HepG2 (cell line): ENCODE measurements at regions not wholly inside any gene's neighbourhood (a gene's known extent, or its start where the extent isn't known, plus 50 kb on each side); places are given as distances from the start of the nearest gene placed in this dataset.

Experiments used
- ATAC-seq: fragments of 200-7000 bp; cut with Tn5 transposase; 3 replicates; pipeline ENCODE4 v1.9.1; 2020; ENCODE audit warnings: mild to moderate bottlenecking, moderate library complexity
- BruUV-seq: library from RNA; stranded (reverse); fragments of 400-500 nt; replicated peaks from 2 replicates; lab custom pipeline; 2021; lab: Mats Ljungman, UMichigan
- CTCF ChIA-PET: fragments of 300-600 bp; formaldehyde crosslinking; extraction: SDS; loops from one replicate; lab custom pipeline; 2021; ENCODE audit warnings: low total read pairs, inconsistent platforms, low intra/inter-chr PET ratio; lab: Yijun Ruan, JAX
- POLR2A ChIA-PET: fragments of 350-600 bp; sonication (Branson Sonifier 250); formaldehyde crosslinking; loops from one replicate; lab custom pipeline; 2020; ENCODE audit warnings: antibody characterized with exemption, inconsistent platforms; lab: Yijun Ruan, JAX
- DNase-seq: peaks from one replicate; pipeline ENCODE4 v3.0.0-alpha.2; 2015; ENCODE audit warnings: low spot score
- FAIRE-seq: peaks from 3 replicates; lab custom pipeline; 2011; peaks lifted over from hg19 to GRCh38; lab: Jason Lieb, UNC
- H2AFZ ChIP-seq: one replicate; pipeline ENCODE4 v1.6.1; 2011; ENCODE audit warnings: low read length, inconsistent platforms
- H3K27ac ChIP-seq: fragments of 300-600 bp; 3 replicates; pipeline ENCODE4 v1.8.0; 2011; ENCODE audit warnings: mixed run types, mild to moderate bottlenecking, mixed read lengths, low read length, inconsistent platforms; ENCODE audit not compliant: insufficient read depth; ENCODE audit errors: extremely low read length
- H3K27me3 ChIP-seq, 2 experiments: fragments of 200-600 bp in 1 of 2; 2 replicates in 1 of 2; 3 replicates in 1 of 2; pipeline versions ENCODE4 v1.6.0 to v1.8.0; 2011; ENCODE audit warnings: low read length in 2 of 2, mild to moderate bottlenecking in 2 of 2, moderate library complexity in 2 of 2, inconsistent platforms in 1 of 2; ENCODE audit not compliant: insufficient read depth in 2 of 2, control insufficient read depth in 1 of 2
- H3K36me3 ChIP-seq, 2 experiments: fragments of 200-600 bp in 1 of 2; replicated peaks in 1 of 2; 2 replicates in 1 of 2; 3 replicates in 1 of 2; pipeline versions ENCODE4 v1.5.1 to v1.8.0; 2011; ENCODE audit warnings: low read length in 2 of 2, inconsistent platforms in 1 of 2; ENCODE audit not compliant: insufficient read depth in 2 of 2, control insufficient read depth in 1 of 2
- H3K4me1 ChIP-seq: 2 replicates; pipeline ENCODE4 v1.5.1; 2012; ENCODE audit warnings: low read length, inconsistent platforms; ENCODE audit not compliant: insufficient read depth
- H3K4me2 ChIP-seq: 2 replicates; pipeline ENCODE4 v1.6.0; 2011; ENCODE audit warnings: low read depth, low read length, inconsistent platforms
- H3K4me3 ChIP-seq, 3 experiments: fragments of 200-600 bp in 1 of 3; sonication (generic), shearing (Covaris generic) in 1 of 3; replicated peaks in 1 of 3; 2 replicates each; pipeline ENCODE4 v1.5.1; 2011 to 2016; ENCODE audit warnings: low read length in 3 of 3, inconsistent platforms in 2 of 3, low read depth in 2 of 3, mild to moderate bottlenecking in 2 of 3, control low read depth in 1 of 3, mixed read lengths in 1 of 3; ENCODE audit not compliant: insufficient read depth in 1 of 3
- H3K79me2 ChIP-seq: one replicate; pipeline ENCODE4 v1.6.1; 2011; ENCODE audit warnings: low read length, inconsistent platforms; ENCODE audit not compliant: insufficient read depth
- H3K9ac ChIP-seq: 2 replicates; pipeline ENCODE4 v1.6.0; 2011; ENCODE audit warnings: mild to moderate bottlenecking, low read depth, low read length, inconsistent platforms; ENCODE audit not compliant: insufficient read depth
- H3K9me3 ChIP-seq: 2 replicates; pipeline ENCODE4 v1.5.1; 2012; ENCODE audit warnings: mild to moderate bottlenecking, low read length
- H4K20me1 ChIP-seq: 2 replicates; pipeline ENCODE4 v1.6.0; 2011; ENCODE audit warnings: inconsistent platforms, mild to moderate bottlenecking, low read length, moderate library complexity; ENCODE audit not compliant: insufficient read depth
- FOXP4 ChIP-seq: sonication (generic); formaldehyde crosslinking; IDR thresholded peaks from 2 replicates; pipeline ENCODE4 v1.4.0; 2020; ENCODE audit warnings: missing genetic modification reagents
- GZF1 ChIP-seq: sonication (generic); formaldehyde crosslinking; IDR thresholded peaks from 2 replicates; pipeline ENCODE4 v1.5.1; 2020; ENCODE audit warnings: mild to moderate bottlenecking, missing genetic modification reagents
- MLXIP ChIP-seq: sonication (generic); formaldehyde crosslinking; IDR thresholded peaks from 2 replicates; pipeline ENCODE4 v1.9.0; 2021; ENCODE audit warnings: missing genetic modification reagents, borderline replicate concordance
- MNT ChIP-seq: fragments of 450-650 bp; IDR thresholded peaks from 2 replicates; pipeline ENCODE4 v1.6.1; 2016
- MTF2 ChIP-seq: sonication (generic); formaldehyde crosslinking; IDR thresholded peaks from 2 replicates; pipeline ENCODE4 v1.5.0; 2020; ENCODE audit warnings: missing genetic modification reagents, borderline replicate concordance
- PATZ1 ChIP-seq: sonication (generic); formaldehyde crosslinking; IDR thresholded peaks from 2 replicates; pipeline ENCODE4 v1.4.0; 2020; ENCODE audit warnings: missing genetic modification reagents
- PRDM15 ChIP-seq: sonication (generic); formaldehyde crosslinking; IDR thresholded peaks from 2 replicates; pipeline ENCODE4 v1.4.0; 2020; ENCODE audit warnings: missing genetic modification reagents
- RFX5 ChIP-seq: IDR thresholded peaks from 2 replicates; pipeline ENCODE4 v1.6.1; 2011; ENCODE audit warnings: low read depth, low read length, improper control_type of control experiment
- SMC3 ChIP-seq: IDR thresholded peaks from 2 replicates; pipeline ENCODE4 v1.6.1; 2011; ENCODE audit warnings: low read length, improper control_type of control experiment
- SP4 ChIP-seq: sonication (generic); formaldehyde crosslinking; IDR thresholded peaks from 2 replicates; pipeline ENCODE4 v1.8.1; 2023; ENCODE audit warnings: mild to moderate bottlenecking, missing genetic modification reagents
- TCF12 ChIP-seq, 2 experiments: fragments of 450-650 bp in 1 of 2; sonication (generic) in 1 of 2; formaldehyde crosslinking in 1 of 2; IDR thresholded peaks; 2 replicates each; pipeline versions ENCODE4 v1.6.1 to v1.8.0; 2017 to 2022; ENCODE audit warnings: antibody characterized with exemption in 1 of 2, mild to moderate bottlenecking in 1 of 2, missing genetic modification reagents in 1 of 2, moderate library complexity in 1 of 2
- TOE1 ChIP-seq: sonication (generic); formaldehyde crosslinking; IDR thresholded peaks from 2 replicates; pipeline ENCODE4 v1.4.0; 2020; ENCODE audit warnings: mild to moderate bottlenecking, missing genetic modification reagents
- ZBTB7B ChIP-seq: sonication (generic); formaldehyde crosslinking; IDR thresholded peaks from 2 replicates; pipeline ENCODE4 v1.4.0; 2020; ENCODE audit warnings: missing genetic modification reagents
- WGBS: methylation state at CpG from one replicate; pipeline ENCODE4 v1.1.6; 2017; ENCODE audit warnings: low lambda C conversion rate; 5-methylcytosine and 5-hydroxymethylcytosine counted together
- in situ Hi-C: cut with HindIII; loops from 2 replicates; pipeline ENCODE4 v1.10.0; 2017; ENCODE audit warnings: low pct_unique_long_range_greater_than_20kb; ENCODE audit not compliant: extremely low pct_ligation_motif_present
- intact Hi-C: fragments of 100-400 bp; cut with micrococcal nuclease; formaldehyde crosslinking; loops from one replicate; pipeline ENCODE4 v1.10.0; 2022; ENCODE audit not compliant: unreplicated experiment

- Histone ChIP-seq H3K9me3 (peaks cover 11% of the 10 kb centered on the region), H3K4me2 (no peak overlapping the region), H3K79me2 (no peaks in the 10 kb centered on the region), H4K20me1 (no peaks in the 10 kb centered on the region), H2AFZ (no peak overlapping the region), H3K4me3 (no peak overlapping the region), H3K4me1 (no peaks in the 10 kb centered on the region), H3K36me3 (no peaks in the 10 kb centered on the region), H3K9ac (no peak overlapping the region), H3K27ac (no peak overlapping the region), H3K27me3 (no peaks in the 10 kb centered on the region)
- ChIA-PET POLR2A (no interaction called here), CTCF (no interaction called here)
- DNase-seq (no peak), FAIRE-seq (no peak), ATAC-seq (no peak)
- 0% methylated on average over 2 of the region's 2 CpGs for WGBS
- intact Hi-C loops (no loop called here), in situ Hi-C loops (no loop called here)
- no TSS peak for BruUV-seq
- TF ChIP-seq GZF1: no peak
- TF ChIP-seq TOE1 (CRISPR knock-in tag): no peak
- no peak for TF ChIP-seq MNT
- TF ChIP-seq PRDM15 (CRISPR knock-in tag): no peak
- TF ChIP-seq MTF2: no peak
- TF ChIP-seq TCF12 (IDR thresholded peaks at IDR 0.05): no peak
- no peak for TF ChIP-seq TCF12 (CRISPR knock-in tag; IDR thresholded peaks at IDR 0.05)
- TF ChIP-seq SMC3: no peak
- TF ChIP-seq RFX5: no peak
- no peak for TF ChIP-seq SP4 (CRISPR knock-in tag)
- TF ChIP-seq PATZ1 (CRISPR knock-in tag): no peak
- TF ChIP-seq ZBTB7B (CRISPR knock-in tag): no peak
- no peak for TF ChIP-seq FOXP4 (CRISPR knock-in tag)
- no peak for TF ChIP-seq MLXIP (CRISPR knock-in tag)
Observed at GRCh38 chr7:51727441-51727840, 410.8 kb upstream of the COBL start.
